HepG2 (cell line): ENCODE measurements at regions not wholly inside any gene's neighbourhood (a gene's known extent, or its start where the extent isn't known, plus 50 kb on each side); places are given as distances from the start of the nearest gene placed in this dataset.

ENCODE experiments used
- CTCF ChIP-seq: sonication (generic); formaldehyde crosslinking; IDR thresholded peaks from 2 replicates; pipeline ENCODE4 v1.5.0; 2020; ENCODE audit warnings: mild to moderate bottlenecking, missing genetic modification reagents, moderate library complexity
- NR2F2 ChIP-seq: IDR thresholded peaks from 2 replicates; pipeline ENCODE4 v1.6.1; 2012; ENCODE audit warnings: low read depth, inconsistent platforms, borderline replicate concordance
- ZFX ChIP-seq: sonication (generic); formaldehyde crosslinking; IDR thresholded peaks from 2 replicates; pipeline ENCODE4 v1.4.0; 2020; ENCODE audit warnings: mild to moderate bottlenecking, low read depth, missing genetic modification reagents, moderate library complexity
- ZNF749 ChIP-seq: sonication (generic); formaldehyde crosslinking; IDR thresholded peaks from 2 replicates; pipeline ENCODE4 v1.8.0; 2022; ENCODE audit warnings: mild to moderate bottlenecking, missing genetic modification reagents, moderate library complexity, borderline replicate concordance

GRCh38 chr12:58242796-58243630 is 301.6 kb downstream of the ATP23 start:
- TF ChIP-seq NR2F2: no peak
- TF ChIP-seq CTCF (CRISPR knock-in tag): no peak
- TF ChIP-seq ZNF749: no peak
- TF ChIP-seq ZFX (CRISPR knock-in tag): no peak
